Loucy (cell line): ENCODE measurements at regions not wholly inside any gene's neighbourhood (a gene's known extent, or its start where the extent isn't known, plus 50 kb on each side); places are given as distances from the start of the nearest gene placed in this dataset.

Source experiments
- H2AFZ ChIP-seq: fragments of 200-600 bp; sonication (generic); 2 replicates; pipeline ENCODE4 v1.6.0; 2016; ENCODE audit warnings: antibody characterized with exemption, mild to moderate bottlenecking, low read length, moderate library complexity
- H3F3A ChIP-seq: fragments of 200-600 bp; 2 replicates; pipeline ENCODE4 v1.6.0; 2016; ENCODE audit warnings: antibody characterized with exemption, low read depth, mild to moderate bottlenecking
- H3K27me3 ChIP-seq: fragments of 200-600 bp; sonication (generic); 2 replicates; pipeline ENCODE4 v1.6.1; 2014; ENCODE audit warnings: low read length, mild to moderate bottlenecking; ENCODE audit not compliant: insufficient read depth, poor library complexity, severe bottlenecking
- H3K36me3 ChIP-seq: fragments of 200-600 bp; sonication (generic); 2 replicates; pipeline ENCODE4 v1.6.1; 2016; ENCODE audit warnings: low read length; ENCODE audit not compliant: insufficient read depth
- H3K4me1 ChIP-seq: fragments of 200-600 bp; sonication (generic); 2 replicates; pipeline ENCODE4 v1.5.1; 2014; ENCODE audit warnings: low read length, mild to moderate bottlenecking; ENCODE audit not compliant: insufficient read depth, poor library complexity, severe bottlenecking
- H3K4me2 ChIP-seq: fragments of 200-600 bp; sonication (generic); 2 replicates; pipeline ENCODE4 v1.6.0; 2014; ENCODE audit warnings: antibody characterized with exemption, low read length, low read depth, mild to moderate bottlenecking; ENCODE audit not compliant: poor library complexity, severe bottlenecking
- H3K4me3 ChIP-seq: fragments of 200-600 bp; sonication (generic); 2 replicates; pipeline ENCODE4 v1.5.1; 2014; ENCODE audit warnings: low read length, mild to moderate bottlenecking, mixed read lengths; ENCODE audit not compliant: poor library complexity, severe bottlenecking
- H3K79me2 ChIP-seq: fragments of 200-600 bp; sonication (generic); 2 replicates; pipeline ENCODE4 v1.6.1; 2014; ENCODE audit warnings: low read length; ENCODE audit not compliant: insufficient read depth
- H3K9ac ChIP-seq: fragments of 200-600 bp; sonication (generic); 2 replicates; pipeline ENCODE4 v1.6.0; 2014; ENCODE audit warnings: mild to moderate bottlenecking, low read depth, low read length, moderate library complexity; ENCODE audit not compliant: poor library complexity, severe bottlenecking
- H3K9me2 ChIP-seq: fragments of 200-600 bp; sonication (generic); replicated peaks from 2 replicates; pipeline ENCODE4 v1.6.1; 2016; ENCODE audit warnings: low read depth, low read length, mixed read lengths
- H3K9me3 ChIP-seq: fragments of 200-600 bp; sonication (generic); 2 replicates; pipeline ENCODE4 v1.6.1; 2014; ENCODE audit warnings: mild to moderate bottlenecking, antibody characterized with exemption, low read length, low read depth; ENCODE audit not compliant: insufficient read depth
- H4K20me1 ChIP-seq: fragments of 200-600 bp; sonication (generic); 2 replicates; pipeline ENCODE4 v1.6.0; 2014; ENCODE audit warnings: antibody characterized with exemption, low read length, mild to moderate bottlenecking; ENCODE audit not compliant: insufficient read depth, poor library complexity, severe bottlenecking
- EZH2phosphoT487 ChIP-seq: fragments of 200-600 bp; IDR thresholded peaks from 2 replicates; pipeline ENCODE4 v1.6.1; 2018; ENCODE audit warnings: antibody characterized with exemption, mild to moderate bottlenecking, moderate library complexity, borderline replicate concordance
- TF ChIP-seq, protein P1 (sequence below): fragments of 200-600 bp; sonication (generic); conservative IDR thresholded peaks from 2 replicates; pipeline ENCODE4 v1.5.1; 2014; ENCODE audit warnings: mild to moderate bottlenecking, antibody characterized with exemption, low read length

DNA sequence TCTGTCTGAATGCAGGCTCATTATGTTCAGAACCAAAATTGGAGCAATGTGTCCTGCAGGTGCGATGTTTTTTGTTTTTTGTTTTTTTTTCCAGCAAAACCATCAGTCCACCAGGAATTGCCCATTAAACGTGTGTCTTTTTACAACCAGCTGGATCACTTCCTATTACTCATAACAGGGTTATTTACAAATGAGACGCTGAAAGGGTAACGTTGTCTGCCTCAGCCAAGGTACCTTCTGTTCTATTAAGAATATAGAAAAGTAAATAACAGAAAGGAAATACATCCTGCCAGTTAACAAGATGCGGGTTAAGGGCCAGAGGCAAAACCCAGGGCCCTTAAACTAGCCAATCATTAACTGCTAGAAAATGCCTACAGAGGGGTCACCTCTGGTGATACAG is 590.4 kb downstream of the TBC1D4 start:
- TF ChIP-seq EZH2phosphoT487 = no peak
- TF ChIP-seq, protein P1, sequence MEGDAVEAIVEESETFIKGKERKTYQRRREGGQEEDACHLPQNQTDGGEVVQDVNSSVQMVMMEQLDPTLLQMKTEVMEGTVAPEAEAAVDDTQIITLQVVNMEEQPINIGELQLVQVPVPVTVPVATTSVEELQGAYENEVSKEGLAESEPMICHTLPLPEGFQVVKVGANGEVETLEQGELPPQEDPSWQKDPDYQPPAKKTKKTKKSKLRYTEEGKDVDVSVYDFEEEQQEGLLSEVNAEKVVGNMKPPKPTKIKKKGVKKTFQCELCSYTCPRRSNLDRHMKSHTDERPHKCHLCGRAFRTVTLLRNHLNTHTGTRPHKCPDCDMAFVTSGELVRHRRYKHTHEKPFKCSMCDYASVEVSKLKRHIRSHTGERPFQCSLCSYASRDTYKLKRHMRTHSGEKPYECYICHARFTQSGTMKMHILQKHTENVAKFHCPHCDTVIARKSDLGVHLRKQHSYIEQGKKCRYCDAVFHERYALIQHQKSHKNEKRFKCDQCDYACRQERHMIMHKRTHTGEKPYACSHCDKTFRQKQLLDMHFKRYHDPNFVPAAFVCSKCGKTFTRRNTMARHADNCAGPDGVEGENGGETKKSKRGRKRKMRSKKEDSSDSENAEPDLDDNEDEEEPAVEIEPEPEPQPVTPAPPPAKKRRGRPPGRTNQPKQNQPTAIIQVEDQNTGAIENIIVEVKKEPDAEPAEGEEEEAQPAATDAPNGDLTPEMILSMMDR = no peak
- Histone ChIP-seq H3K4me3 (no peak overlapping the region), H3K9me3 (no peaks in the 10 kb centered on the region), H2AFZ (no peak overlapping the region), H3K4me2 (no peak overlapping the region), H4K20me1 (no peaks in the 10 kb centered on the region), H3K79me2 (no peaks in the 10 kb centered on the region), H3K9ac (no peak overlapping the region), H3K36me3 (no peaks in the 10 kb centered on the region), H3F3A (no peaks in the 10 kb centered on the region), H3K4me1 (no peaks in the 10 kb centered on the region), H3K9me2 (no peaks in the 10 kb centered on the region), H3K27me3 (no peaks in the 10 kb centered on the region)

DNA sequence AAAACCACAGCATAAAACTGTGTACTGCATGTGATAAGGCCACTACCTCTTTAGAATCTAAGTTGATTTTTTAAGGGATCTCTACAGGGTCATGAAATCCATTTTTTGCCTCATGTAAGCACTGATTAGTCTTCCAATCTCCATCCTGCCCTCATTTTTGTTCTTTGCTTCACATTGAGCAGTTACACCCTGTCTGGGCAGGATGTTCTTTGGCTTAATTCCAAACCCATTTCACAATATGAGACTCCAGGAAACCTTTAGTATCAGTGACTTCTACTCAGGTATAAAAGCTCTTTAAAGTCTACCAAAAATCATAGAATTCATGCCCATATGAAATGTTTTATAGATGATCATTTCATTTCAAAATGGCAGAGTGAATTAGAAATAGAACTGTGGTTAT is 592.6 kb downstream of the TBC1D4 start:
- Histone ChIP-seq H3K4me2 (no peak overlapping the region), H3K79me2 (no peaks in the 10 kb centered on the region), H3K9ac (no peak overlapping the region), H3K9me2 (no peaks in the 10 kb centered on the region), H3K36me3 (no peaks in the 10 kb centered on the region), H3K27me3 (no peaks in the 10 kb centered on the region), H4K20me1 (no peaks in the 10 kb centered on the region), H3K4me3 (no peak overlapping the region), H3K9me3 (no peaks in the 10 kb centered on the region), H2AFZ (no peak overlapping the region), H3K4me1 (no peaks in the 10 kb centered on the region), H3F3A (no peaks in the 10 kb centered on the region)
- TF ChIP-seq, protein P1 = no peak
- no peak for TF ChIP-seq EZH2phosphoT487

DNA sequence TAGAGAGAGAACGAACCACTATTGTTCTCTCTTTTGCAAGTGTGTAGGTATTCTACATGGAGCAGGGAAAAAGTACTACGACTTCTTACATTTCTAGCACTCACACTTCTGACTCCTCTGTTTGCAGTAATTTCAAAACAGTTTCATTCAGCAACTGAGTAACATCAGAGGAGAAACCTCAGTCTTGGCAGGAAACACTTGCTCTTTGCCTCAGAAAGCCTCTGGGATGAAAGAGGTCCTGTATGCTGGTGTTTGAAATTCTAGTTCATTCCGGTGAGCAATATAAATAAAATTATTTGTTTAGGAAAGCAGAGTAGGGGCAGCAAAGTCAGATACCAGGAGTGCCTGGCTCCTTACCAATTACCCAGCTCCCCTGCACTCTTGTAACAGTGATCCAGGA is 595.5 kb downstream of the TBC1D4 start:
- Histone ChIP-seq H3F3A (no peaks in the 10 kb centered on the region), H4K20me1 (no peaks in the 10 kb centered on the region), H3K9me2 (no peaks in the 10 kb centered on the region), H3K4me2 (no peak overlapping the region), H3K4me3 (no peak overlapping the region), H3K9me3 (no peaks in the 10 kb centered on the region), H3K4me1 (no peaks in the 10 kb centered on the region), H3K9ac (no peak overlapping the region), H3K79me2 (no peaks in the 10 kb centered on the region), H2AFZ (no peak overlapping the region), H3K36me3 (no peaks in the 10 kb centered on the region), H3K27me3 (no peaks in the 10 kb centered on the region)
- TF ChIP-seq, protein P1 = no peak
- TF ChIP-seq EZH2phosphoT487 = no peak
